RCC 7860 (cell line): ENCODE measurements at regions not wholly inside any gene's neighbourhood (a gene's known extent, or its start where the extent isn't known, plus 50 kb on each side); places are given as distances from the start of the nearest gene placed in this dataset.
"Not testable (repeated sequence)": the region's sequence is repeated elsewhere in the genome, so short reads cannot be mapped to it uniquely, and the experiment has no call there.

Source experiments
- DNase-seq: peaks from one replicate; pipeline ENCODE4 v3.0.0-alpha.2; 2015; ENCODE audit warnings: low spot score
- FAIRE-seq: peaks from 2 replicates; lab custom pipeline; 2012; peaks lifted over from hg19 to GRCh38; lab: Jason Lieb, UNC

- FAIRE-seq (no peak), DNase-seq (no peak)
Observed at GRCh38 chr5:84791138-84791537, 406.5 kb upstream of the EDIL3 start.

- DNase-seq (no peak), FAIRE-seq (no peak)
Observed at GRCh38 chr5:84790406-84790805, 405.7 kb upstream of the EDIL3 start.

DNA sequence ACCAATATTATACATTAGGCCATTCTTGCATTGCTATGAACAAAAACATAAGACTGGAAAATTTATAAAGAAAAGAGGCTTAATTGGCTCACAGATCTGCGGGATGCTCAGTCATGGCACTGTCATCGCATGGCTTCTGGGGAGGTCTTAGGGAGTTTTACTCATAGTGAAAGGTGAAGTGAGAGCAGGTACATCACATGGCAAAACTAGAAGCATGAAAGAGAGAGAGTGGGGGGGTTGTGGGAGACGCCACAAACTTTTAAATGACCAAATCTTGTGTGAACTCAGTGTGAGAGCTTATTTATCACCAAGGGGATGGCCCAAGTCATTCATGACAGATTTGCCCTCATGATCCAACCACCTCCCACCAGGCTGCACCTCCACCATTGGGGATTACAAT is 398.3 kb upstream of the EDIL3 start:
- FAIRE-seq (no peak), DNase-seq (no peak)

DNA sequence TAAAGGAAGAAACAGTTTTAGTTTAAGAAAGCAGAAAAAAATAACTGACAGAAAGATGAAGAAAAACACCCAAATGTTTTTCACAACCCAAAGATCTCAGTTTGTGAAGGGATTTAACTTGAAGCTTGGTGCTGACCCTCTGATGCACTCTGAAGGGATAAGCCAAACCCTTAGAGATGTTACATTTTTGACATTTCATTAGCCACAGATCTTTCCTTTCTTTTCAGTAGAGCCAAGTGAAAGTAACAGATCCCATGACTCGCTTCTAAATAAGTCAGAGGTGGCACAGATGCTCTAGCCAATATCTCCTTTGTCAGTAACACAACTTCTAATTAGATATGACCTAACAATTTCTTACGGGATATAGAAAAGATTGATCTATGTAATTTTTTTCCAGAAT is 394.5 kb upstream of the EDIL3 start:
- no peak for FAIRE-seq
- no peak for DNase-seq

- DNase-seq (no peak), FAIRE-seq (no peak)
Observed at GRCh38 chr5:84764227-84764626, 379.5 kb upstream of the EDIL3 start.

GRCh38 chr5:84758008-84758407 is 373.3 kb upstream of the EDIL3 start:
- DNase-seq (no peak), FAIRE-seq (no peak)

DNA sequence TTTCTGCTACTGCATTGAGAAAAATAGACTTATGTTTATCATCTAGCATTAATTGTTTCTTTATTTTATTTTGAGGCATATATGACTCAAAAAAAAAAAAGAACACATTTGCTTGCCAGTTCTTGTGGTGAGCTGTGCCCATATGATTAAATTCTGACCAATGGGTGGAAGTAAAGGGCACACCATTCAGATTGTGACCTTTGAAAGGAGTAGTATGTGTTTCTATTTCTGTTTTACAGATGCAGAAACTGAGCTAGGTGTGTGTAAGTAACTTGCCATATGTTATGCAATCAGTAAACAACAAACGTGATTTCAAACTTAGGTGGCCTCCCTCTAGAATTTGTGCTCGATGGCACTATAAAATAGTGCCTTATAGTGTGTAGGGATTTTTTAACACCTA is 368.1 kb upstream of the EDIL3 start:
- FAIRE-seq (no peak), DNase-seq (no peak)

GRCh38 chr5:84748313-84748712 is 363.6 kb upstream of the EDIL3 start:
- no peak for DNase-seq
- no peak for FAIRE-seq

DNA sequence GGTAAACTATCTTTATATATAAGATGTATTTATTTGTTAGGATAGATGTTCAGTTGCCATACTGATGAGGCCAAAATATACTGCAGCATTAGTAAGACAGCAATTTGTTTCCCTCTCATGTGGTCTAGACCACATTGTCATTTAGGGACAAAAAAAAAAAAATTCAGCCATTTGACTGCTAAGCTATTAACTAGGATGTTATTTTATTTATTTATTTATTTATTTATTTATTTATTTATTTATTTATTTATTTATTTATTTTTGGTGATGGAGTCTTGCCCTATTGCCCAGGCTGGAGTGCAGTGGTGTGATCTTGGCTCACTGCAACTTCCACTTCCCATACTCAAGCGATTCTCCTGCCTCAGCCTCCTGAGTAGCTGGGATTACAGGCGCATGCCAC is 361.6 kb upstream of the EDIL3 start:
- FAIRE-seq, DNase-seq: not testable (repeated sequence)

GRCh38 chr5:84741056-84741455 is 356.4 kb upstream of the EDIL3 start:
- DNase-seq (no peak), FAIRE-seq (no peak)

GRCh38 chr5:84729326-84729725 is 344.6 kb upstream of the EDIL3 start:
- FAIRE-seq (no peak), DNase-seq (peak; percentile 6)

GRCh38 chr5:84727708-84728107 is 343.0 kb upstream of the EDIL3 start:
- no peak for FAIRE-seq
- no peak for DNase-seq

DNA sequence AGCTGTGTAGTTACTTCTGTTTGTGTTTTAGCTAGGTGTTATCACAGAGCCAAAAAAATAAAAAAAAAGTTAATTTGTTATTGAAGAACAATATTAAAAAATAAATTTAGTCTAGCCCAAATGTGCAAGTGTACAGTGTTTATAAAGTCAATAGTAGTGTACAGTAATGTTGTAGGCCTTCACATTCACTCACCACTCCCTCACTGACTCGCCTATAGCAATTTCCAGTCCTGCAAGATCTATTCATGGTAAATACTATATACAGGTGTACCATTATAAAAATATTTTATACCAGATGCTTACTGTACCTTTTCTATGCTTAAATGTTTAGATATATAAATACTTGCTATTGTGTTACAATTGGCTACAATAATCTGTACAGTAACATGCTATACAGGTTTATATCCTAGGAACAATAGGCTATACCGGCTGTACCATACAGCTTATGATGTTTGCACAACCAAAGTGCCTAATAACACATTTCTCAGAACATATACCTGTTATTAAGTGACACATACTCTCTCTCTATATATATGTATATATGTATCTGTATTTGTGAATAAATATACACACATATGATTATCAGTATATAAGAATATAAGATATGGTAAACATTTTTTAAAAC is 341.4 kb upstream of the EDIL3 start:
- no peak for DNase-seq
- no peak for FAIRE-seq

GRCh38 chr5:84724683-84725082 is 340.0 kb upstream of the EDIL3 start:
- DNase-seq = no peak

DNA sequence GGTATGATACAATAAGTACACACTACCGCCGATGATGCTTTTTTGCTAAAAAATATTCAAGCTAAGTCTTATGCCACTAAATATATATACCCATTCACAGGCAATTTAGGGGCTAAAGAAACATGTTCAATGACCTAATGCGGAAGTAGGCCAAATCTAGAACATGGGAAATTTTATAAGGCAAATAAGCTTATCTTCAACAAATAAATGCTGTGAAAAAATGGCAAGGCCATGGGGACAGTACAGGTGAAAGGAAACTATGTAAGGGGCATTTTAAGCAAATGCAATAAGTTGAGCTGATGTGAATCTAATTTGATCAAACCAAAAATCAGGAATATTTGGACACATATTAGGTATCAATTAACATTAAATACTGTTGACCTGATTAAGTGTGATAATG is 339.5 kb upstream of the EDIL3 start:
- FAIRE-seq (no peak), DNase-seq (no peak)

More at GRCh38 chr5:84724683-84725082, 340.0 kb upstream of the EDIL3 start:
- FAIRE-seq = no peak

- DNase-seq (no peak), FAIRE-seq (no peak)
Observed at GRCh38 chr5:84718377-84718776, 333.7 kb upstream of the EDIL3 start.

- DNase-seq (no peak), FAIRE-seq (no peak)
Observed at GRCh38 chr5:84715686-84716085, 331.0 kb upstream of the EDIL3 start.

GRCh38 chr5:84715091-84715490 is 330.4 kb upstream of the EDIL3 start:
- no peak for DNase-seq
- no peak for FAIRE-seq

DNA sequence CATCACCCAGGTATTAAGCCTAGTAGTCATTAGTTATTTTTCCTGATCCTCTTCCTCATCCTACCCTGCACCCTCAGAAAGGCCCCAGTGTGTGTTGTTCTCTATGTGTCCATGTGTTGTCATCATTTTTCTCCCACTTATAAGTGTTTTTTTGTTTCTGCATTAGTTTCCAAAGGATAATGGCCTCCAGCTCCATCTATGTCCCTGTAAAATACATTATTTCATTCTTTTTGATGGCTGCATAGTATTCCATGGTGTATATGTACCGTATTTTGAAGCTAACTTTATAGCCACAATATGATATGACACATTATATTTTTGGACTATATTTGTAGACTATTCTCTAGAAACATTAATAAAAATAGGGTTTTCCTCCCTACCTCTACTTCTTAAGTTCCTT is 324.4 kb upstream of the EDIL3 start:
- FAIRE-seq = no peak
- no peak for DNase-seq

- FAIRE-seq (no peak), DNase-seq (no peak)
Observed at GRCh38 chr5:84706678-84707641, 322.3 kb upstream of the EDIL3 start.

DNA sequence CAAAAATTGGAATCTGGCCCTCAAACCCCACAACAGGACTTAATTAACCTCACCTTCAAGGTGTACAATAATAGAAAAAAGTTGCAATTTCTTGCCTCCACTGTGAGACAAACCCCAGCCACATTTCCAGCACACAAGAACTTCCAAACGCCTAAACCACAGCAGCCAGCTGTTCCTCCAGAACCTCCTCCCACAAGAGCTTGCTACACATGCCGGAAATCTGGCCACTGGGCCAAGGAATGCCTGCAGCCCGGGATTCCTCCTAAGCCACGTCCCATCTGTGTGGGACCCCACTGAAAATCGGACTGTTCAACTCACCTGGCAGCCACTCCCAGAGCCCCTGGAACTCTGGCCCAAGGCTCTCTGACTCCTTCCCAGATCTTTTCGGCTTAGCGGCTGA is 315.9 kb upstream of the EDIL3 start:
- DNase-seq, FAIRE-seq: not testable (repeated sequence)

- FAIRE-seq (no peak), DNase-seq (peak; percentile 11)
Observed at GRCh38 chr5:84696651-84697050, 312.0 kb upstream of the EDIL3 start.
